ENCODE measurements at regions not wholly inside any gene's neighbourhood (a gene's known extent, or its start where the extent isn't known, plus 50 kb on each side); places are given as distances from the start of the nearest gene placed in this dataset.

- TF ChIP-seq POLR2AphosphoS5 (IDR thresholded peaks at IDR 0.05) (no peak), EP300 (IDR thresholded peaks at IDR 0.05) (no peak), CTCF (IDR thresholded peaks at IDR 0.05) (no peak)
Observed at GRCh38 chr5:104942735-104943134, 1380.1 kb upstream of the NUDT12 start.

Measured in stomach (tissue), 4 donors.